Thoracic aorta (tissue), 2 donors: ENCODE measurements at regions not wholly inside any gene's neighbourhood (a gene's known extent, or its start where the extent isn't known, plus 50 kb on each side); places are given as distances from the start of the nearest gene placed in this dataset.

ENCODE experiments used
- ATAC-seq: fragments of 150-250 bp; one replicate; pipeline ENCODE4 v1.8.0; 2017; ENCODE audit warnings: low read depth; ENCODE audit not compliant: insufficient number of reproducible peaks, low FRiP score
- DNase-seq: peaks from one replicate; pipeline ENCODE4 v3.0.0-alpha.2; 2020; ENCODE audit warnings: low spot score
- H3K27ac ChIP-seq, 2 donors: fragments of 200-600 bp; sonication (generic); 1 replicate in 1 of 2; 2 replicates in 1 of 2; pipeline ENCODE4 v1.5.1; 2016; ENCODE audit warnings: mild to moderate bottlenecking in 2 of 2, moderate library complexity in 2 of 2
- H3K27me3 ChIP-seq: fragments of 200-600 bp; sonication (generic); replicated peaks from 2 replicates; pipeline ENCODE4 v1.6.0; 2016; ENCODE audit warnings: mild to moderate bottlenecking; ENCODE audit not compliant: insufficient read depth
- H3K36me3 ChIP-seq: fragments of 200-600 bp; sonication (generic); one replicate; pipeline ENCODE4 v1.5.1; 2016
- H3K4me1 ChIP-seq, 2 donors: fragments of 200-600 bp; sonication (generic); 1 replicate in 1 of 2; 2 replicates in 1 of 2; pipeline versions ENCODE4 v1.5.1 to v1.6.0; 2016; ENCODE audit warnings: low read depth in 2 of 2, mild to moderate bottlenecking in 1 of 2; ENCODE audit not compliant: control insufficient read depth in 1 of 2
- H3K4me3 ChIP-seq: fragments of 200-600 bp; sonication (generic); 2 replicates; pipeline ENCODE4 v1.5.1; 2016; ENCODE audit warnings: mild to moderate bottlenecking
- H3K9me3 ChIP-seq: fragments of 200-600 bp; sonication (generic); 2 replicates; pipeline ENCODE4 v1.5.1; 2016
- TF ChIP-seq, protein P1 (sequence below): fragments of 200-600 bp; sonication (generic); IDR thresholded peaks from one replicate; pipeline ENCODE4 v1.5.1; 2019; ENCODE audit warnings: antibody characterized with exemption

GRCh38 chr1:244352156-244352830, 99.4 kb downstream of the ADSS2 start:
- H3K4me3 ChIP-seq, result no peak overlapping the region
- no peak overlapping the region for H3K27ac ChIP-seq
- no peaks in the 10 kb centered on the region for H3K9me3 ChIP-seq
- DNase-seq (no peak), ATAC-seq (no peak)
- H3K4me1 ChIP-seq, result no peaks in the 10 kb centered on the region
- no peaks in the 10 kb centered on the region for H3K36me3 ChIP-seq
- H3K27me3 ChIP-seq, result no peaks in the 10 kb centered on the region
- TF ChIP-seq, protein P1, sequence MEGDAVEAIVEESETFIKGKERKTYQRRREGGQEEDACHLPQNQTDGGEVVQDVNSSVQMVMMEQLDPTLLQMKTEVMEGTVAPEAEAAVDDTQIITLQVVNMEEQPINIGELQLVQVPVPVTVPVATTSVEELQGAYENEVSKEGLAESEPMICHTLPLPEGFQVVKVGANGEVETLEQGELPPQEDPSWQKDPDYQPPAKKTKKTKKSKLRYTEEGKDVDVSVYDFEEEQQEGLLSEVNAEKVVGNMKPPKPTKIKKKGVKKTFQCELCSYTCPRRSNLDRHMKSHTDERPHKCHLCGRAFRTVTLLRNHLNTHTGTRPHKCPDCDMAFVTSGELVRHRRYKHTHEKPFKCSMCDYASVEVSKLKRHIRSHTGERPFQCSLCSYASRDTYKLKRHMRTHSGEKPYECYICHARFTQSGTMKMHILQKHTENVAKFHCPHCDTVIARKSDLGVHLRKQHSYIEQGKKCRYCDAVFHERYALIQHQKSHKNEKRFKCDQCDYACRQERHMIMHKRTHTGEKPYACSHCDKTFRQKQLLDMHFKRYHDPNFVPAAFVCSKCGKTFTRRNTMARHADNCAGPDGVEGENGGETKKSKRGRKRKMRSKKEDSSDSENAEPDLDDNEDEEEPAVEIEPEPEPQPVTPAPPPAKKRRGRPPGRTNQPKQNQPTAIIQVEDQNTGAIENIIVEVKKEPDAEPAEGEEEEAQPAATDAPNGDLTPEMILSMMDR, result no peak

- Histone ChIP-seq H3K36me3 (no peaks in the 10 kb centered on the region), H3K4me1 (no peaks in the 10 kb centered on the region), H3K9me3 (no peaks in the 10 kb centered on the region), H3K27ac (peak overlapping the region in 1 of 2 donors; percentile 29), H3K27me3 (no peaks in the 10 kb centered on the region), H3K4me3 (no peak overlapping the region)
- ATAC-seq, result peak; percentile 70
- TF ChIP-seq, protein P1, result no peak
- DNase-seq, result peak; percentile 40
Measured at GRCh38 chr1:244353551-244354091, 98.1 kb downstream of the ADSS2 start.

DNA sequence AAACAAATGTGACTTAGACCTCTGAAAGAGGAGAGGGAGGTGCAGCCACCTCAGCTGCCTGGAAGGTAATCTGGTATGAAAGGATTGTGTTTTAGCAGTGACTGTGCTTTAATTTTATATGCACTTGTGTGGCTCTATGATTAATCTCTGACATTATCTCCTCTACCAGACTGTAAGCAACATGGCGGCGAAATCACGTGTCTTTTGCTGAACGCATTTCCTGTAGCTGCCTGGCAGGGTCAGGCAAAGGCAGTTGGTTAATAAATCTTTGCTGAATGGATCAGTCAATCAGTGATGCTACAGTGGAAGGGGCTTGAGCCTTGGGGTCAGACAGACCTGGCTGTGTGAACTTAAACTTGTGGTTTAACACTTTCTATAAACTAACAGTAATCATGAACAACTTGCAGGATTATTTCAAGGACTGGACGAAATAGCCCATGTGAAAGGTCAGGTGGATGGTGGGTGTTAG, 96.9 kb downstream of the ADSS2 start:
- Histone ChIP-seq H3K36me3 (no peaks in the 10 kb centered on the region), H3K27ac (no peak overlapping the region), H3K9me3 (no peaks in the 10 kb centered on the region), H3K4me3 (no peak overlapping the region), H3K4me1 (no peaks in the 10 kb centered on the region), H3K27me3 (no peaks in the 10 kb centered on the region)
- no peak for DNase-seq
- TF ChIP-seq, protein P1, result no peak
- no peak for ATAC-seq

DNA sequence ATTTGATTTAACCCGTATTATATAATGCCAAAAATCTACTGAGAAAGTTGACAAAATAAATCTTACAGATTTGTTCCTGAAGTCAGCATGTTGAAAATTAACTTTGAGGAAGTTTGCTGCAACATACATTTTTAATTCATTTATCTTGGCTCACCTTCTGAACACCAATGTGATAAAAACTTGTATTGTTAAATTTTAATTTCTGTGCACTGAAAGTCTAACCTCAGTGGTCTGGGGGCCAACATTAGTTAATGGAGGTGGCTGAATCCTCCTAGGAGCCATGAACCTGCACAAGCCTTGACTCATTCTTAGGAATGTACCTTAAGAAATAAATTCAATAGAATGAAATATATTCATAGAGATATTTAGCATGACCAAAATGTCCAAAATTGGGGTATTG, 95.3 kb downstream of the ADSS2 start:
- H3K27ac ChIP-seq, result no peak overlapping the region
- H3K4me1 ChIP-seq, result no peaks in the 10 kb centered on the region
- H3K27me3 ChIP-seq, result no peaks in the 10 kb centered on the region
- no peaks in the 10 kb centered on the region for H3K9me3 ChIP-seq
- H3K36me3 ChIP-seq, result no peaks in the 10 kb centered on the region
- H3K4me3 ChIP-seq, result no peak overlapping the region
- no peak for DNase-seq
- TF ChIP-seq, protein P1, result no peak
- no peak for ATAC-seq
